Glomerular visceral epithelial cell (primary cell): ENCODE measurements at regions not wholly inside any gene's neighbourhood (a gene's known extent, or its start where the extent isn't known, plus 50 kb on each side); places are given as distances from the start of the nearest gene placed in this dataset.

Source experiments
- DNase-seq: peaks from one replicate; pipeline ENCODE4 v3.0.0-alpha.2; 2016; ENCODE audit errors: extremely low spot score

DNA sequence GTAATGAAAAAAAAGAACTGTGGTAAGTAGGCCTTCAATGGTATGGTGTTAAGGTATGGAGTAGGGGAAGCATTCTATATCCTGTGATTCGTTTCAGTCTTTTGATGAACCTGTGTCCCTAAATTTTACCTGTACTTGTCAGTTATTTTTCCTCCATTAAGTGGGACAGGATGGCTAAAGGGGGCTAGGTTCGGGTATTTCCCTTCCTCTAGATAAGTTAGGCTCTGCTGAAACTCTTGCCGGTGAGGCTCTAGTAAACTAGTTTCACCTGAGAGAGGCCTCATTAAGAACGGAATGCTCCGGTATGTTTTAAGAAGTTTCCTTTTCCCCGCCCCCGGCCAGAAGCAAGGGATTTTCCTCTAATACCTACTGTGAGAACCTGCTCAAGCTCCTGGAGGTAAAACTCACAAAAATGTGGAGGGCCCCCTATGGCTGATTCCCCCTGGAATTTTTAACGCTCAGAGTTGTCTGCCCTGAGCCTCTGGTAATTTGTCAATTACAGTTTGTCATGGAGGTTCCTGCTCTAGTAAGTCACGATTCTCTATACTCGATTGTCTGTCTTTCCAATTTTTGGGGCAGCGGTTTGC, 87.7 kb downstream of the MACIR start:
- no peak for DNase-seq

GRCh38 chr5:103345461-103345860, 86.9 kb downstream of the MACIR start:
- DNase-seq = no peak

- no peak for DNase-seq
Observed at GRCh38 chr5:103340717-103341388, 82.3 kb downstream of the MACIR start.

- no peak for DNase-seq
Observed at GRCh38 chr5:103340132-103340531, 81.6 kb downstream of the MACIR start.

GRCh38 chr5:103336941-103337340, 78.4 kb downstream of the MACIR start:
- DNase-seq = no peak

- DNase-seq = no peak
Observed at GRCh38 chr5:103333376-103333775, 74.8 kb downstream of the MACIR start.

GRCh38 chr5:103330875-103331274, 72.3 kb downstream of the MACIR start:
- DNase-seq = no peak
